Stimulated activated CD4-positive, alpha-beta T cell treated with anti-CD3 and anti-CD28 coated beads, TNF-alpha, amount 100 ng/mL, for 24 hours (primary cell): ENCODE measurements at regions not wholly inside any gene's neighbourhood (a gene's known extent, or its start where the extent isn't known, plus 50 kb on each side); places are given as distances from the start of the nearest gene placed in this dataset.

Experiments used
- DNase-seq, 3 experiments: peaks; one replicate each; pipeline ENCODE4 v3.0.0-alpha.2; 2020; ENCODE audit warnings: low read depth in 3 of 3

DNA sequence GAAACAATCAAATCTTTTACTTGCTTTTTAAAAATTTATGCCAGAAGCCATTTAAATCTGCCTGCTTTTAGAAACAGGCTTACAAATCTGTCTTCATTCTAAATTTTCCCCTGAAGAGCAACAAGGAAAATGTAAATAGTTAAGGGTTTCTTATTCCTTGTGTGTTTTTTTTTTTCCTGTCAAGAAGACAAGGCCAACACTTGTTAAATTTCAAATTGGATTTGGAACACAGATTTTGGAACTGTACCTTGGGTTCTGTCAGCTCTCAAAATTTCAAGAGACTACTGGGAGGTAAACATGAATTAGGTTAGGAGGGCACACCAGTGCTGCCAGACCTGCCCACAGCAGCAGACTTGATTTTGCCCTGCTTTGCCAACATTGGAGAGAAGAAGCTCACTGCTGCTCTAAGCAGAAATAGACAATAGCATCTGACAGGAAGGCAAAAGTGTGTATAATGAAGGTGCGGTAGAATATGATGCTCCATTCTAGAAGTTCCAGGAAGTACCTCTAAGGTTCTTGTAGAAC, 121.7 kb downstream of the NHLRC3 start:
- DNase-seq: no peak

DNA sequence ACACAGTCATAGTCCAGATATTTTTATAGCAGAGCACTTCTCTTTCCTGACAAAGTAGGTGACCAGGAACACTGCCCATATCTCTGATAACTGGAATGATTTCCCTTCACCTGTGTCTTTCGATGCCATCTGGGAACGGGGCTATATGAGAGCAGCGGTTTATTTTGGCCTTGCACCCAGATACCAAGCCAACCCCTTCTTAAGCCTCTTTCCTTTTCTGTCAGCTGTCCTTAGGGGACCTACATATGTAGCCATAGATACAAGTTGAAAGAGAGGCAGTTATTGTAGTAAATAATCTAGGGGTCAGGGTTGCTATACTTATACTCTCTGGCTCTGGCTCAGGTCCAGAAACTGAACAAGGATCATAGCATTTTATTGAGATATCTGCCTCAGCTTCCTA, 128.8 kb downstream of the NHLRC3 start:
- DNase-seq: no peak

DNA sequence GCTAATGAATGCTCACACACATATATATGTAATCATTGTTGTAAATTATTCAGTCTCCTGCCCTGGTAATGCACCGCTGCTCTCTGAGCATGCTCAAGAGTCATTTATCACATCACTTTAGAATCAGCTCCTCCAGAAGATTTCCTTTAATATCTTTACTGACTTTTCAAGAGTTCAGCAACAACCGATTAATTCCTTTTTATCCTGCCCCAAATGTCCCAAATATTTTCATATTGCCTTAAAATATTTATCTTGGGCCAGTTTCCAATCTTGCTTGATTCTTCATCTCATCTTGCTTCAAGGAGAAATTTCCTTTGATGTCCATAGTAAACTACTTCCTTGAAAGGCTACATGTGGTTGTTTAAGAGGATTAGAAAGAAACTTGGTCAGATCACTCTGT, 132.5 kb downstream of the NHLRC3 start:
- no peak for DNase-seq

DNA sequence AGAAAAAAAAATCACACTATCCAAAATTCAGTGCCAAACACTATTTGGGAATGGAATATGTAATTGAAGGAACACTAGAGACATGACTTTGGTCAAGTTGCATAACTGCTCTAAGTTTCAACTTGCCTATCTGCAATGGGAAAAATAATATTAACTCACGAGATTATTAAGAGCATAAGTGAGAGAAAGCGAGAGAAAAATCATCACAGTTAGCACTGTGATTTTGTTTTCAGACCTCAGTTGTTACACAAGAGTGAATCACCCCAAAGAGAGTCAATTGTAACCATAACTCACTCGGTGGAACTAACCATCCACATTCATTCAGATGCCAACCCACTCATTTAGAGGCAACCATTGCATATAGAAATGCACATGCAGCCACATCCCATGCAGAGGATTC, 147.1 kb downstream of the NHLRC3 start:
- no peak for DNase-seq

DNA sequence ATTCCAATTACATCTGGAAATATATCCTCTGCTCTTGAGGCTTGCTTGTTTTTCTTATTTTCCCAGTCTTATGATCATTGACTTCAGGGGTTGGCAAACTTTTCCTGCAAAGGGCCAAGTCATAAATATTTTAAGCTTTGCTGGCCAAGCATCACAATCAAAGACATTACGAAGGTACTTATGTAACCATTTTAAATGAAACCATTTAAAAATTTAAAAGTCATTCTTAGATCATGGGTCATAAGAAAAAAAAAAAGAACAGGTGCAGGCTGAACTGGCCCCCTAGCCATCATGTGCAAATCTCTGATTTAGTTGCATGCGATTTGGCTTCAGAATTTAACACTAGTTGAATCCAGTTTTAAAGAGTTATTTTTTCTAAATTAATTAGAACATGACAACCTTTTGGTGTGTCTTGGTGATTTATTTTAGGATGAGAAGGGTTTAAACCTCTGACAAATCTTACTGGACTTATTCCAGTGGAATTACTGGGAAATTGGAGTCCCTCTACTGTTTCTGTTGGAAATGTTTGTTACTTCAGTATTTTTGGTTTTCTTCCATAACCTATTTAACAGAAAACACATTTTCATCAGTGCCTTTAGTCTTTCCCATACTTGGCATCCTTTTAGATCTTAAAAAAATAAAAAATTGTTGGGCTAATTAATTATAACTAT, 148.1 kb downstream of the NHLRC3 start:
- DNase-seq: no peak

DNA sequence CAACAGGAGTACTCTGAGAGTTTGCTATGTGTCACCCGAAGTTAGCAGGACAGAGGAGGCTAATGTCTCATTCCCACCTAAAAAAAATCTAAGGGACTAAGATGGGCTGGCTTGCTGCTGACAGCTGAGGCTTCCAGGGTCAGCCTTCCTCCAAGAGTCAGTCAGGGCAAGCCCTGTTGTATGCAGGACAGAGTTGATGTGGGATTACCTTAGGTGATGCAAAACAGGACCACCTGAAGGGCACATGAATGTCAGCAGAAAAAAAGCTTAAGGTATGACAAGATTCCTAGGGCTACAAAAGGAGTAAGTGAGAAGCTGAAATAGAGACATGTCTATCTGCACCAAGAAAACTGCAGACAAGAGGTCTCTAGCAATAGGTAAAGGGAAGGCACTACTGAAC, 151.5 kb downstream of the NHLRC3 start:
- no peak for DNase-seq

DNA sequence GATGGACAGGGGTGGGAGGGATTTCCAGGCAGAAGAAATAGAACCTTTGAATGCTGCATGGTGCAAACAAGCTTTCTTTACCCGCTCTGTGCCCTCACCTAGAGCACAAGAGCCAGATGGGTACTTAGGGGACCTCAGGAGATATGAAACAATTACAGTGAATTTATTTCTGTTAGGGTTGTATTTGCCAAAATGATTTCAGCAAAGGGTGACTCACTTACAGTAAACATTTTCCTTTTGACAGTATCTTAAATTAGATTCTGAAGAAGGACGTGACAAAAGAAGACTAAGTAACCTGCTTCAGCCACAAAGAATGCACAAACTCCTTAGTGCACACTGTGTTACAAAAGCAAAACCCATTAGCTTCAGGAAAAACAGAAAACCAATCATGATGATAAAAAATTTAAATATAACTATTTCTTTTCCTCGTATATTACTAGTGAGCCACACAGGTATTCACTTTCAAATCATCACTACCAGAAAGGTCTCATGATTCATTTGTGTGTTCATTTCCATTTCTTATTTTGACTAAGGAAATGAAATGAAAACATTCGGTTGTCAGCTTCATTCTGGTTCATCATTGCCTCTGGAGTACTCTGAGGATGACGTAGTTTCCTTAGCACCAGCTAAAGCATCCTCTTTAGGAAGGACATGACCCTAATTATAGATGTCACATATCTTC, 158.8 kb downstream of the NHLRC3 start:
- DNase-seq: no peak

DNA sequence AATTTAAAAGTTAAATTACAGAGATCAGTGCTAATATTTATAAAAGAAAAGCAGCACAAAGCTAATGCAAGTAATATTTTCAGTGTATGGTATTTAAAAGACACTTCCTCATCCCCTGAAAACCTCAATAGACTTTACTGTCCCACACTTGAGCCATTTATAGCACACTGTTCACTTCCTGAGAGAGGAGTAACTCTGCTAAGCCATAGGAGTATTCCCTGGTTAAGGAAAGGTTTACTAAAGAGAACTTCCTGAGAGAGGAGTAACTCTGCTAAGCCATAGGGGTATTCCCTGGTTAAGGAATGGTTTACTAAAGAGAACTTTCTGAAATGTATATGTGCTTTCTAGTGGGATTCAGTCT, 159.4 kb downstream of the NHLRC3 start:
- DNase-seq: no peak

DNA sequence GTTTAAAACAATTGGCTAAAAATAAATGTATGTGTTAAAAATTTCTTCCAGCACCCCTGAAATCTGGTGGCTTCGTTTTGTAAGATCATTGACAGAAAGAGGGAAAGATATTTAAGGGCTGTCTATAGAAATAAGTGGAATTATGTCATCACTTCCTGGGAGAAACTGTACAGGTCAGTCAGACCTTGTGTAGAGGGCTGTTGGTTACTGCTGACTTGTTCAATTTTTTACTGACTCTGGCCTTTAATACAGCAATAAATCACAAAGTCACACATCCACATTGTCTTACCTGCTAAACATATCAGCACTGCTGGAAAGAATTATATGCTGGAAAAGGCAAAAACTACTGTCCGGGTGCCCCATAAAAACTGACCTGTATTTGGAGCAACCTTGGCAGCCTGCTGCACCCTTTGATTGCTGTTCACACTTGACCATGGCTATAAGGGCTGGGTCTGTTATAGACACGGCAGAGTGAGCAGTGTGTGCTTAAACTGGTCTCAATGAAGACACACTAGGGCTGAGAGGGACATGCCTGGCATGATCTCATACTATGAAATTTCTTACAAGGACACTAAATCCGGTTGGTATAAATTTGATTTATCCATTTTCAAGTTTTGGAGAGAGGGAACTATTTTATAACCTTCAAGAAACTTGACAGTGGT, 162.1 kb downstream of the NHLRC3 start:
- DNase-seq: no peak

DNA sequence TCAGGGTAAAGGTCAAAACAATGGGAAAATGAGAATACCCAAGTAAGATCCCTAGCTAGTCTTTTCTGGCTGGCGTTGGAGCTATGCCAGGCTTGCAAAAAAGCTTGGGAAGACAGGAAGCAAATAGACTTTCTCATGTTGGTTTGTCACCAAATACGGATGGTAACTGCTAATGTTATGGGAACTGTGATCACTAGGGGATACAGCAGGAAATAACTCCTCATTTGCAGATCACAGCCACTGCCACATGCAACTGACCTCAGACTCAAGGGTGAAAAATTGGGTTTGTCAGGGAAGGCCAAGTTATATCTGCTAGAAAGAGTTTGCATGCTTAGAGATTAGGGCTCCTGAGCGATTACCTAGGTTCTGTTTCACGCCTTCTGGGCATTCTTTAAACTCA, 162.9 kb downstream of the NHLRC3 start:
- DNase-seq: no peak

DNA sequence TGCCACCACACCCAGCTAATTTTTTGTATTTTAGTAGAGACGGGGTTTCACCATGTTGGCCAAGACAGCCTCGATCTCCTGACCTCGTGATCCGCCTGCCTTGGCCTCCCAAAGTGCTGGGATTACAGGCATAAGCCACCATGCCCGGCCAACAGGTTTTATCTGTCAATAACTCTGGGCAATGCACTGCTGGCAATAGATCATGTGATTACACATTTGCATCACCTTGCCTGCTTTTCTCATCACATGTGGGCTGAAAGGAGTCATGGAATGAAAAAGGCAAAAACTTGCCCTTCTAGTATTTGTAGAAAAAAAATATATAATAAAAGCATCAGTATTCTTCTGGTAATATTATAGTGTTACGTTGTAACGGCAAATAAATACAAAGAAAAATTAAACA, 164.5 kb downstream of the NHLRC3 start:
- DNase-seq: no peak

DNA sequence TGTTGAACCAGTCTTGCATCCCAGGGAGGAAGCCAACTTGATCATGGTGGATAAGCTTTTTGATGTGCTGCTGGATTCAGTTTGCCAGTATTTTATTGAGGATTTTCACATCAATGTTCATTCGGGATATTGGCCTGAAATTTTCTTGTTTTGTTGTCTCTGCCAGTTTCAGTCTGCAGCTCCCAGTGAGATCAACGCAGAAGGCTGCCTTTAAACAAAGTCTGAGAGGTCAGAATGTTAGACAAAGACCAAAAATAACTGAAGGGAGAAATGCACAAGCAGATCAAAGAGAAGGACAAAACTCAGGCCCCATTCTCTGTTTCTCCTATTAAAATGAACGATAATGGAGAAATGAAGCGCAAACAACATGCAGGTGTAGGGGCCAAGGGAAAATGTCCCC, 170.4 kb downstream of the NHLRC3 start:
- DNase-seq: no peak

DNA sequence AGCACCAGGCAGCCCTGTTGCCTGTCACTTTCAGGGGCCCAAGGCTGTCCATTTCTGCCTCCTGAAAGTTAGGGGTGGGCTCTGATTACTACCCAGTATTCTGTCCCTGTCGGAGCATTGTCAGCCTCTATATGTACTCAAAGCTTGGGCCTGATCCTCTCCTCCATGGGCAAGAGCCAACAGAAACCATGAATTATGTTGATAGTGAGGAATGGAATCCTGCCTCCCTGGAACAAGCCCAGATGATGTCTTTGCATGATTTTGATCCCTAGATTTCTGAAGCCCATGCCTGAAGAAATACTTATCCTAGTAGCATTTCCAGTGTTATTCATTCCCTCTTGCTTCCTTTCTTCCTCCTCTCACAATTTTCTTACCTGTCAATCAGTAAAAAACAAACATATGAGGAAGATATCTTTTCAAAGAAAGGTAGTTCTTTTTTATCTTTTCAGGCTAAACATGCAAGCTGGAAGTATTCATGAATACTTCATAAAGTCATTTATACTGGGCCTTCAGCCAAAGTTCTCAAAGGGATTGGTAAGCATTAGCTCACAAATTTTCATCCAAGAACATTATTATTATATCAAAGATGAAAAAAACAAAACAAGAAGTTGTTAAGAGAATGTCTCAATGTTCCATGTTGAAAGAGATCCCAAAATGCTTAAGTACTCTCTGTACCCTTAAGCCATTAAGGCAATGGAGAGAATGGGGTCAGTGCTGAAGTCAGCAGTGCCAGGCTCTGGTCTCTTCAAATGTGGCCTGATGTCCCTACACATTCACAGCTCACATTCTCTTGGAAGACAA, 171.7 kb downstream of the NHLRC3 start:
- DNase-seq: no peak

DNA sequence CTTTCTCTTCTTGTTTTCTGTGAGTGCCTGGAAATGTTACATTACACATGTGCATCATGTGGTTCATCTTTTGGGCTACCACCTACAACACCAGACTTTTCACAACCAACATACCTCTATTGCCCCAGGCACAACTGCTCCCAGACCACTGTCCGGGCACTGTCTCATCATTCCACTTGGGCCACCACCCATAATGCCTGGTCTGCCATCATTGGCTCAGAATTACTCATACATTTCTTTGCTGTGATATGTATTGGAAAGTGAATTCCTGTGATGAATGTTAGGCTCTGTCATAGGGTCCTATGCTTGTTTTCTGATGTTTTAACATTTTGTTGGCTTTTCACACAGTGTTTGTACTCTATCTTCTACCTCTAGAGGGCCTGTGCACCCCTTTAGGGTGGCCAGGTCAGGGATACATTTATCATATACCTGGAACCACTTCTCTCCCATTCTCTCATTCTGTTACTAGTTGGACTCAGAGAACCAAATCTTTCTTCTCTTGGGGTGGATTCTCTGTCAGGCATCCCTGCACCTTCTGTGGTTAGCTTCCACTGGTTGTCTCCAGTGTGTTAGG, 172.8 kb downstream of the NHLRC3 start:
- DNase-seq: no peak

DNA sequence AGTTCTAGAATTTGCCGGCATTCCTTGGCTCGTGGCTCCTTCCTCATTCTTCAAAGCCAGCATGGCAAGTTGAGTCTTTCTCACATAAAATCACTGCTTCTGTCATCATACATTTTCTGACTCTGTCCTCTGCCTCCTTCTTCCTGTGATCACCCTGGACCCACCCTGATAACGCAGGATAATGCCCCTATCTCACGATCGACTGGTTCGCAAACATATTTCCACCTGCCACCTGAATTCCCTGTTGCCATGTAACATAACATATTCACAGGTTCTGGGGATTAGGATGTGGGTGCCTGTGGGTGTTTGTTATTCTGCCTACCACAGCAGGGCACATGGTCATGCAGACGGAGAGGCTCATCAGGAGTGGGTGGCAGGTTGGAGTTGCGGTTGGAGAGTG, 177.7 kb downstream of the NHLRC3 start:
- no peak for DNase-seq

DNA sequence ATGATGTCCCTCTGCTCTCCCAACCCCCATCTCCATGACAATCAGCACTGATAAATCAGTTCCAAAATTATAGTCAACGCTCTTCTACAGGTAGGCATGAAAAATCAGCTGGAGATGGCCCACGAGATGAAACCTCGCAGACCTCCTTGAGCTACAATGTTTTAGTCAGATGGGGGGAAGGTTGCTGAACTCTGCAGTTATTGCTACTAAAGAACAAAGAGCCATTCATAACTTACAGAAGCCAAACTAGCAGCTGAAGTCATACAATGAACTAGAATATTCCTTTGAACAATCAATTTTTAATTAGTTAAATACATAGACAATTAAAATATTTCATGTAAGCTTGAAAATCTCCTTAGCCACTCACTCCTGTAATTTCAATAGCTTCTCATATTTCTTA, 179.2 kb downstream of the NHLRC3 start:
- DNase-seq: no peak

DNA sequence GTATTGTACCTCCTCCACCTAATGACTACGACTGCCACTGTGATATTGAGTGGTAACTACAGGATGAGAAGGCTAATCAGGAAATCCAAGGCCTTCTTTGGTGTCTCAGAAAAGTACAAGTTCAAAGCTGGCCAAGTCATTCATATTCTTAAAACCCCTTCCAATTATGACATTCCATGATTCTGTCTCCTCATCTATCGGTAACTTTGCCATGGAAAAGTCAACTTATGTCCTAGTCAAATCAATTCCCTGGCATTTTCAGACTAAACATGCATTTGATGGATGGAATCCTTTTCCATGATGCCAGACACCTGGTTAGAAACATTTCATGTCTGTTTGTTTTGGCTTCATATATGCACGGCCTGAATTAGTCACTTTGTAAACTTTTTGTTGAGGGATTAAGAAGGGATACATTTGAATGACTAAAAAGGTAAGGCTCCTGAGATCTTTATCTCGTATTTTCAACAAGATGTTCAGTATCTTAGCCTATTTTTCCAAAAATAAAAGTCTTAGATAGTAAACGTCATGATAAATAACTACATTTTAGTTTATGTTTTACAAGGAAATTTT, 186.5 kb downstream of the NHLRC3 start:
- DNase-seq: no peak

DNA sequence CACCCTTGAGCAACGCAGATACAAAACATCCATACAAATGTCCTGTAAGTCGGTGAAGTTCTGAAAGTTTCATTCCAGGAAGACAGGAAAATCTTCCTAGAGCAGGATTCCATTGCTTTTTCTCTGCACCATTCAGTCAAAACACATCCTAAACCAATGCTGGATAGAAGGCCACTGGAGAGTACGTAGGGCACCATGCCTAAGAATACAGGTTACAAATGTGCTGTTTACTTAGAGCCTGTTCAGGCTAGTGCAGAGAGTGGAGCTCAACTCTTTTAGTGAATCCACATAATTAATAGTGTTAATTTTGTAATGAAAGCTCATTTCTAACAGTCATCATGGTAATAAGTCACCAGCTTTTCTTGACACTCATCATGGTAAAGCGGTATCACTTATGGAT, 187.6 kb downstream of the NHLRC3 start:
- DNase-seq: no peak

DNA sequence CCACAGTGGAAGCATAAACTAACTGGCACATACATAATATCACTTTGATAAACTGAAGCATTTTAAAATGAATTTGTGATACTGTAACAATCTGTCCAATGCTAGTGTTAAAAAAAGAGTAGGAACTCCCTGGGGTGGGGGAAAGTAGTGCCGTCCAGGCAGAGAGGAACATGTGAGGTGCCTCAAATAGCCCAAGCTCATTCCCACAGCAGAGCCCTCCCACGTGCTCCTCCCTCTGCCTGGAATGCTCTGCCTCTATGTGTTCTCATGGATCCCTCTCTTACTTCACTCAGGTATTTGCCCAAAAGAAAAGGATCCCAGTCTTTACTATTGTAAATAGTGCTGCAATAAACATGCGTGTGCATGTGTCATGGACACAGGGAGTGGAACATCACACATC, 188.1 kb downstream of the NHLRC3 start:
- no peak for DNase-seq

DNA sequence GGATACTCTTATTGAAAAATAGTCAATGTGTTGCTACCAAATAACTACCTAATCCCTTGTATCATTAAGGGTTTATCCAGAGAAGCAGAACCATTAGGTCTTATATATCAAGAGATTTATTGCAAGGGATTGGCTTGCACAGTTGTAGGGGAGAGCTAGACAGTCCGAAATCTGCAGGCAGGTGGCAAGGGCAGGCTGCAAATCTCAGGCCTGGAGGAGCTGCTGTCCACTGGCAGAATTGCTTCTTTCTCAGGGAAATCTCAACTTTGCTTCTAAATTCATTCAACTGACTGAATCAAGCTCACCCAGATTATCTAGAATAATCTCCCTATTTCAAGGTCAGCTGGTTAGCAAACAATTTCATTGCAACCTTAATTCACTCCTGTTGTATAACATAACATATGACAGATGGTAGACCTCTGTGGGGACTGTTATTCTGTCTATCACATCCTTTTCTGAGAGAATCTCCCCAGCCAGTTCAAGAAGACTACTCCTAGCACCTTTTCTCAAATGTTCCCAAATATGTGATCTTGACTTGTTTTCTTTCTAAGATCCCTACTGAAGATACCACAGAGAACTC, 194.2 kb downstream of the NHLRC3 start:
- no peak for DNase-seq

DNA sequence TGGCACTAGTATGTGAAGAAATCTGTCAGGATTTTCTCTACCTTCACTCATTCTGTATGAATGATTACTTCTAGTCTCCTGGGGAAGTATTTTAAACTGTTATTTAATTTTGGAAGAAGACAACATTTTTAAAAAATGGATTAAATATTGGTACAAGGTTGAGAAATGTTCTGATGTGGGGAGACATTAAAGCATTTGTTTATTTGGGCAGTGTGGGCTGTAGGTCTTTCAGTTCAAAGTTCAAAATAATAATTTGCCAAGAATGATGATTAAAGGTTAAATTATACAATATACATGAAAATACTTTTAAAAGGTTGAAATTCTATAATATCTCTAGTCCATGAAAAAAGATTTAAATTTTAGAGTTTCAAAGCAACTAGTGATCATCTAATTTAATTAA, 194.7 kb downstream of the NHLRC3 start:
- DNase-seq: no peak
